Hippocampal formation (tissue), 2 donors: ENCODE measurements at regions not wholly inside any gene's neighbourhood (a gene's known extent, or its start where the extent isn't known, plus 50 kb on each side); places are given as distances from the start of the nearest gene placed in this dataset.

Experiments used
- DNase-seq, 2 donors: peaks; one replicate each; lab custom pipeline; 2025; lab: John Stamatoyannopoulos, UW

GRCh38 chr7:73964786-73965185 lies 63.2 kb upstream of the ELN start:
- no peak for DNase-seq

- no peak for DNase-seq
Measured at GRCh38 chr7:73966062-73966940, 61.7 kb upstream of the ELN start.

- DNase-seq = no peak
Measured at GRCh38 chr7:73966941-73967831, 60.8 kb upstream of the ELN start.

DNA sequence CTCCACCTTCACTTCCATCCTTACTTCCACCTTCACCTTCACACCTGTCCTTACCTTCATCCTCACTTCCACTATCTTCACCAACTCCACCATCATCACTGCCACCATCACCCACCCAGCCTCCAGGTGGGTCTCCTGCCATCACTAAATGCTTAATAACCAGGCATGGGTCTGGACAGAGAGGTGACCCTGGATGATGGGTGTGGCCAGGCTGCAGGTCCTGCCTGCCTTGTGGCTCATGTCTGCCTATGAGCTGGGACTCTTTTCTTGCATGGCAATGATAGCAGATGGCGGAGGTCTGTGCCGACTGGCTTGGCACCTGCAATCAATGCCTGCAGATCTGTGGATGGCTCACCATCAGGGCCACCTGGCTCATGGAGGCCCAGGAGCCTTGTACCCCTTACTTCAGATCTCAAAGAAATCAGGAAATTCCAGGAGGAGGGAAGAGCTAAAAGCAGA lies 60.1 kb upstream of the ELN start:
- DNase-seq = no peak

DNA sequence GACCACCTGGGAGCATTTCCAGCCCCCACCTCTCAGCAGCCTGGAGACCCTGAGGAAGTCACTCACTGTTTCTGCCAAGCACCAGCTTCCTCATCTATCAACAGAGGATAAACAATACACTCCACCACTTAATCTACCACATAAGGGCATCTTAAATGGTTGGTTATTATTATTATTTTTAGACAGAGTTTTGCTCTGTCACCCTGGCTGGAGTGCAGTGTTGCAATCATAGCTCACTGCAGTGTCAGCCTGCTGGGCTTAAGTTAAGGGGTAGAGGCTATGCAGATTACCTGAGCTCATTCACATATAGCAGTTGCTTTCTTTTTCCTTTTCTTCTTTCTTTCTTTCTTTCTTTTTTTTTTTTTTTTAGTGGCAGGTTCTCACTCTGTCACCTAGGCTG lies 59.5 kb upstream of the ELN start:
- DNase-seq = no peak

DNA sequence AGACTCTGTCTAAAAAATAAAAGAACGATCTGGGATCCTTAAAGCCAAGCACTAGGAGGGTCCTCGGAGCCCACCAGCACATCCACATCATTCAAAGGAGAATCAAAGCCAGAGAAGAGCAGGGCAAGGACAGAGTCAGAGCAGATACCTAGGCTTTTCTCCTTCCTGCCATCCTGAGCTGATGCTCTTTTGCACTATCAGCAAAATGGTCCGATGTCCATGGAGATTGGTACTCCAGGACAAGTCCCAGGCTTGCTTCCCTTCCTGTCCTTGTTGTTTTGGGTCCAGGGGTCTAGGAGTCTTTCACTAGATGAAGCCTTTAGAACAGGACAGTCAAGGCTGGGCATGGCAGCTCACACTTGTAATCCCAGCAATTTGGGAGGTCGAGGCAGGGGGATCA lies 58.0 kb upstream of the ELN start:
- no peak for DNase-seq

- DNase-seq = no peak
Measured at GRCh38 chr7:73970801-73971229, 57.2 kb upstream of the ELN start.

GRCh38 chr7:73971322-73971703 lies 56.7 kb upstream of the ELN start:
- no peak for DNase-seq

- DNase-seq = no peak
Measured at GRCh38 chr7:73971704-73972341, 56.1 kb upstream of the ELN start.

DNA sequence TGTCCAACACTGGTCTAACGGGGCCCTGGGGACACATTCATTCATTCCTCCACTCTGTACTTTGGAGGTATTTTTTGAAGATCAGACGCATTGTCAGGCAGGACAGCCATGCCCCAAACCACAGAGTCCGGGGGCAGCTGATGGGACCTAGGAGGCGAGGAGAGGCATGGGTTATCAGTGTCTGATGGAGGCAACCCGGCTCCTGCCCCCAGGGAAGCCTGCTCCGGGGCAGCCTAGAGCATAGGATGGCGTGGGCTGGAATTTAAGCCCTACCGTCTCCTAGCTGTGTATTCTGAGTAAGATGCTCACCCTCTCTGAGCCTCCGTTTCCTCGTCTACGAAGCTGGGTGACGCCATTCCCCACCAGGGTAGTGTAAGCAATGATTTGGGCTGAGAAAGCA lies 55.4 kb upstream of the ELN start:
- DNase-seq = no peak

- peak in 1 of 2 donors; percentile 16 for DNase-seq
Measured at GRCh38 chr7:73973091-73973490, 54.9 kb upstream of the ELN start.

GRCh38 chr7:73974101-73974947 lies 53.6 kb upstream of the ELN start:
- no peak for DNase-seq

- DNase-seq = no peak
Measured at GRCh38 chr7:73974948-73975926, 52.7 kb upstream of the ELN start.

- DNase-seq = no peak
Measured at GRCh38 chr7:73976761-73977618, 51.0 kb upstream of the ELN start.

DNA sequence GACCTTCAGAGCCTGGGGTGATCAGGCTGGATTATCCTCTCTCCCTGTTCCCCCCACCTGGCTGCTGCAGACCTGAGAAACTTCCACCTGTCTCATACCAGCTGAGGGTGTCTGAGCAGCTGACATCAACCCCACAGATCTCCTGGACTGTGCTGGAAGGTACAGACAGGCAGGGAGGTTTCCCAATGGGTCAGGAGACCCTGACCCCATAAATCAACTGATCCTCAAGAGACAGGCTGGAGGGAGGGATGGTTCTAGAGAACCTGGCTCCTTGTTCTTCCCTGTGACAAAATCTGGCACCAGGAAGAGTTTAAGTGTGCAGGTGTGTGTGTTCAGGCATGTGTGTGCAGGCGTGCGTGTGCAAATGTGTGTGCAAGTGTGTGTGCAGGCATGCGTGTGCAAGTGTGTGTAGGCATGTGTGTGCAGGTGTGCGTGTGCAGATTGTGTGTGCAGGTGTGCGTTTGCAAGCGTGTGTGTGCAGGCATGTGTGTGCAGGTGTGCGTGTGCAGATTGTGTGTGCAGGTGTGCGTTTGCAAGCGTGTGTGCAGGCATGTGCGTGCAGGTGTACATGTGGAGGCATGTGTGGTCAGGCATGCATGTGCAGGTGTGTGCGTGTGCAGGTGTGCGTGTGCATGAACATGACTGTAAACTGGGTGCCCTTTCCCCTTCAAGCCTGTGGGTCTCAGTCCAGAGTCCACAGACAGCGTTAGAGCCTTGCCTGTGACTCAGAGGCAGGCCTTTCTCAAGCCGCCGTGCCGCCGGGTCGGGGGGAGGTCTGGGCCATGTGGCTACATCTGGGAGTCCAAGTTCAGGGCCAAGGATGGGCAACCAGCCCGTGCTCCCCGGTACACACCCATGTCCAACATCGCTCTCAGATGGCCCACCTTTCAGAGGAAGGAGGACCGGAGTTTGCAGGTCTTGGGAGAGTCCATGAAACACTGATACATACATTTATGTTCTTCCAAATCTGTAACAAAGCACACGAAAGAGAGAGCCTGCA lies 50.1 kb upstream of the ELN start:
- DNase-seq = no peak
